GM20000 (cell line): ENCODE measurements at regions not wholly inside any gene's neighbourhood (a gene's known extent, or its start where the extent isn't known, plus 50 kb on each side); places are given as distances from the start of the nearest gene placed in this dataset.

Experiments
- DNase-seq: peaks from one replicate; pipeline ENCODE4 v3.0.0; 2012; ENCODE audit warnings: low spot score
- CTCF ChIP-seq: IDR thresholded peaks from 2 replicates; pipeline ENCODE4 v1.5.1; 2012; ENCODE audit warnings: mild to moderate bottlenecking, control low read depth; ENCODE audit errors: extremely low read depth, missing control alignments

DNA sequence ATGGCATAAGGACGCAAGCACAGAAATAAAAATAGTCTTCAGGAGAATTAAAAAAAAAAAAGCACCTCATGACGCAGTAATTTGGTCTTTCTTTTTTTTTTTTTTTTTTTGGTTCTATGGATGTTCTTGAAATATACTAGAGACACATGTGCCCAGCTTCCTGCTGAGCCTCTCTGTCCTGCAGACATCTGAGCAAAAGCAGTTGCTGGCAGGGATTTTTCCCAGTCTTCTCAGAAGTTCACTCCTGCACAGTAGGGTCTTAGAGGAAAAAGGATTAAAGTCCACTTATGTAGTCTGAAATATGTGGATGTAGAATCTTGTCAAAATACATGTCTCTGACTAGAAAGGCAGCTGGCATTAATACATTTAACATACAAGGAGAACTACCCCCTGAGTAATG is 1888.1 kb upstream of the SEL1L start:
- no peak for TF ChIP-seq CTCF
- DNase-seq, result no peak

DNA sequence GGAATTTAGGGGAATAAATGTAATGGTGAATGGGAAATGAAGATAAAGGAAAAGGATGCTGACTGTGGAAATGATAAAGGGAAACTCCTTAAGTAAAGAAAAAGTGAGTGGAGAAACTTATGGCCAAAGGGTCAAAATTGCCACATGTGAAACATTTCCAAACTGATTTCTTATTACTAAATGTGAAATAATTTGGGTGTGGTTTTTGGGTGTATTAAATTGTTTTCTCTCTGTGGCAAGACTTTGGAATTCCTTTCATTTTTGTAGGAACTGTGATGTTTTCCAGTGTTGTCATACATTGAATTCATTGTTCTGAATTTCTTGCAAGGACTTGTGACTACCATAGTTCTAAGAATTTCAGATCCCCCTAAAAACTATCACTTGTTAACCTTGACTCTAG is 1891.5 kb upstream of the SEL1L start:
- DNase-seq, result no peak
- TF ChIP-seq CTCF, result no peak

- no peak for DNase-seq
- no peak for TF ChIP-seq CTCF
Observed at GRCh38 chr14:83425706-83426105, 1892.1 kb upstream of the SEL1L start.

DNA sequence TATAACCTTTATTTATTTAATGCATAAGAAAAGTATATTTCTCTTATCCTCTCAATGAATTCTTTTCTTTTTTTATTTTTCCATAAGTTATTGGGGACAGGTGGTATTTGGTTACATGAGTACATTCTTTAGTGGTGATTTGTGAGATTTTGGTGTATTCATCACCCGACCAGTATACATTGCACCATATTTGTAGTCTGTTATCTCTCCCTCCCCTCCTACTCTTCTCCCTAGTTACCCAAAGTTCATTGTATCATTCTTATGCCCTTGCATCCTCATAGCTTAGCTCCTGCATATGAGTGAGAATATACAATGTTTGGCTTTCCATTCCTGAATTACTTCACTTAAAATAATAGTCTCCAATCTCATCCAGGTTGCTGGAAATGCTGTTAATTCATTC is 1900.0 kb upstream of the SEL1L start:
- TF ChIP-seq CTCF, result no peak
- DNase-seq, result no peak

DNA sequence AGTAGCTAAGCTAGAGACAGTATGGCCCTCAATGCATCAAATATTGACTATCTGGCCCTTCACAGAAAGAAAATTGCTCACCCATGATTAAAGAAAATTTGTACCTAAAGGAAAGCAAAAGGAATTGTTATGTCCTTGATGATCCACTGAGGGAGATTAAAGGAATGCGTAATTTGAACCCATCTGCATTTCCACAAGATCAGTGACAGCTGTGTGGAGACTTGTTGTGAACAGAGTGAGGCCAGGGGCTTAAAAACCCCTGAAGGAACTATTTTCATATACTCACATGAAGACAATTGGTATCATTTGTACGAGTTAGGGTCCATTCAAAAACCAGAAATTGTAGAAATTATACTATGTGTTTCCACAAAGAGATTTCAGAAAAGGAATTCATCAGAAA is 1908.1 kb upstream of the SEL1L start:
- DNase-seq, result no peak
- TF ChIP-seq CTCF, result no peak

- TF ChIP-seq CTCF, result no peak
- no peak for DNase-seq
Observed at GRCh38 chr14:83455561-83455960, 1921.9 kb upstream of the SEL1L start.

- no peak for DNase-seq
- TF ChIP-seq CTCF, result no peak
Observed at GRCh38 chr14:83461521-83461920, 1927.9 kb upstream of the SEL1L start.
